WTC11 (cell line): ENCODE measurements at regions not wholly inside any gene's neighbourhood (a gene's known extent, or its start where the extent isn't known, plus 50 kb on each side); places are given as distances from the start of the nearest gene placed in this dataset.

Source experiments
- ATAC-seq: fragments of 200-7000 bp; cut with Tn5 transposase; 2 replicates; pipeline ENCODE4 v1.10.0; 2021; ENCODE audit warnings: mild to moderate bottlenecking, moderate library complexity
- CTCF ChIA-PET: fragments of 300-600 bp; sonication (Branson Sonifier 250); formaldehyde crosslinking; loops from one replicate; lab custom pipeline; 2021; ENCODE audit warnings: antibody characterized with exemption; lab: Charles Lee
- POLR2A ChIA-PET: fragments of 350-600 bp; sonication (Branson Sonifier 250); formaldehyde crosslinking; loops from one replicate; lab custom pipeline; 2021; ENCODE audit warnings: antibody characterized with exemption; lab: Charles Lee
- DNase-seq: peaks from one replicate; pipeline ENCODE4 v3.0.0; 2021; ENCODE audit warnings: low spot score
- H3K27ac Mint-ChIP-seq: 2 replicates; pipeline ENCODE4 v1.8.0; 2021; ENCODE audit warnings: mixed read lengths
- H3K27me3 Mint-ChIP-seq: 2 replicates; pipeline ENCODE4 v1.8.0; 2021; ENCODE audit warnings: low read depth, mild to moderate bottlenecking, moderate library complexity, mixed read lengths
- H3K36me3 Mint-ChIP-seq: 2 replicates; pipeline ENCODE4 v1.8.0; 2021; ENCODE audit warnings: mixed read lengths
- H3K4me1 Mint-ChIP-seq: 2 replicates; pipeline ENCODE4 v1.8.0; 2022; ENCODE audit warnings: mixed read lengths
- H3K4me3 Mint-ChIP-seq: 2 replicates; pipeline ENCODE4 v1.8.0; 2021; ENCODE audit warnings: mild to moderate bottlenecking, moderate library complexity, mixed read lengths
- H3K9me3 Mint-ChIP-seq: 2 replicates; pipeline ENCODE4 v1.8.0; 2021; ENCODE audit warnings: mixed read lengths
- AFF4 ChIP-seq: sonication (generic); formaldehyde crosslinking; IDR thresholded peaks from 2 replicates; pipeline ENCODE4 v1.8.1; 2023; ENCODE audit warnings: mild to moderate bottlenecking, missing genetic modification reagents, borderline replicate concordance
- CTCF ChIP-seq: fragments of 200-600 bp; IDR thresholded peaks from 2 replicates; pipeline ENCODE4 v1.8.0; 2022; ENCODE audit warnings: antibody characterized with exemption
- E2F5 ChIP-seq: sonication (generic); formaldehyde crosslinking; IDR thresholded peaks from 2 replicates; pipeline ENCODE4 v1.8.1; 2022; ENCODE audit warnings: mild to moderate bottlenecking, moderate library complexity, missing genetic modification reagents
- ELF4 ChIP-seq: sonication (generic); formaldehyde crosslinking; IDR thresholded peaks from 2 replicates; pipeline ENCODE4 v1.8.1; 2022; ENCODE audit warnings: low read depth, mild to moderate bottlenecking, moderate library complexity, missing genetic modification reagents
- GRHL2 ChIP-seq: fragments of 250-450 bp; sonication (Bioruptor Pico); IDR thresholded peaks from 2 replicates; pipeline ENCODE4 v1.8.0; 2022; ENCODE audit warnings: mild to moderate bottlenecking, moderate library complexity; ENCODE audit not compliant: insufficient replicate concordance, severe bottlenecking
- IRF2 ChIP-seq: sonication (generic); formaldehyde crosslinking; IDR thresholded peaks from 2 replicates; pipeline ENCODE4 v1.8.0; 2022; ENCODE audit warnings: low read depth, missing genetic modification reagents, borderline replicate concordance
- JUN ChIP-seq: sonication (generic); formaldehyde crosslinking; IDR thresholded peaks from 2 replicates; pipeline ENCODE4 v1.8.0; 2023; ENCODE audit warnings: mild to moderate bottlenecking, missing genetic modification reagents
- MYBL2 ChIP-seq: sonication (generic); formaldehyde crosslinking; IDR thresholded peaks from 2 replicates; pipeline ENCODE4 v1.8.1; 2023; ENCODE audit warnings: mild to moderate bottlenecking, moderate library complexity, missing genetic modification reagents
- NFATC4 ChIP-seq: fragments of 250-450 bp; sonication (Bioruptor Pico); IDR thresholded peaks from 2 replicates; pipeline ENCODE4 v1.9.0; 2021; ENCODE audit warnings: mild to moderate bottlenecking
- NR1H2 ChIP-seq: sonication (generic); formaldehyde crosslinking; IDR thresholded peaks from 2 replicates; pipeline ENCODE4 v1.9.0; 2021; ENCODE audit warnings: mild to moderate bottlenecking, moderate library complexity, missing genetic modification reagents
- NR3C1 ChIP-seq: sonication (generic); formaldehyde crosslinking; conservative IDR thresholded peaks from 2 replicates; pipeline ENCODE4 v1.8.1; 2023; ENCODE audit warnings: low read depth, mild to moderate bottlenecking, missing genetic modification reagents
- PRRX2 ChIP-seq: fragments of 250-450 bp; sonication (Bioruptor Pico); IDR thresholded peaks from 2 replicates; pipeline ENCODE4 v1.8.0; 2021; ENCODE audit warnings: mild to moderate bottlenecking
- RORB ChIP-seq: fragments of 250-450 bp; sonication (Bioruptor Pico); IDR thresholded peaks from 2 replicates; pipeline ENCODE4 v1.9.0; 2021; ENCODE audit warnings: mild to moderate bottlenecking
- SMAD4 ChIP-seq: sonication (generic); formaldehyde crosslinking; IDR thresholded peaks from 2 replicates; pipeline ENCODE4 v1.8.0; 2022; ENCODE audit warnings: mild to moderate bottlenecking, missing genetic modification reagents
- ZNF138 ChIP-seq: sonication (generic); formaldehyde crosslinking; conservative IDR thresholded peaks from 2 replicates; pipeline ENCODE4 v1.8.1; 2022; ENCODE audit warnings: mild to moderate bottlenecking, moderate library complexity, missing genetic modification reagents
- ZNF232 ChIP-seq: sonication (generic); formaldehyde crosslinking; IDR thresholded peaks from 2 replicates; pipeline ENCODE4 v1.8.0; 2022; ENCODE audit warnings: mild to moderate bottlenecking, missing genetic modification reagents
- ZNF317 ChIP-seq: sonication (generic); formaldehyde crosslinking; IDR thresholded peaks from 2 replicates; pipeline ENCODE4 v1.8.1; 2023; ENCODE audit warnings: low read depth, mild to moderate bottlenecking, moderate library complexity, missing genetic modification reagents, borderline replicate concordance
- TF ChIP-seq, protein P1 (sequence below): sonication (generic); formaldehyde crosslinking; conservative IDR thresholded peaks from 2 replicates; pipeline ENCODE4 v1.8.1; 2023; ENCODE audit warnings: mild to moderate bottlenecking, low read depth, missing genetic modification reagents, moderate library complexity
- TF ChIP-seq, protein P2 (sequence below): fragments of 250-450 bp; sonication (Bioruptor Pico); IDR thresholded peaks from 2 replicates; pipeline ENCODE4 v1.9.0; 2021; ENCODE audit warnings: moderate library complexity, mild to moderate bottlenecking, inconsistent platforms, borderline replicate concordance
- TF ChIP-seq, protein P3 (sequence below): sonication (generic); formaldehyde crosslinking; IDR thresholded peaks from 2 replicates; pipeline ENCODE4 v1.8.0; 2022; ENCODE audit warnings: mild to moderate bottlenecking, missing genetic modification reagents

DNA sequence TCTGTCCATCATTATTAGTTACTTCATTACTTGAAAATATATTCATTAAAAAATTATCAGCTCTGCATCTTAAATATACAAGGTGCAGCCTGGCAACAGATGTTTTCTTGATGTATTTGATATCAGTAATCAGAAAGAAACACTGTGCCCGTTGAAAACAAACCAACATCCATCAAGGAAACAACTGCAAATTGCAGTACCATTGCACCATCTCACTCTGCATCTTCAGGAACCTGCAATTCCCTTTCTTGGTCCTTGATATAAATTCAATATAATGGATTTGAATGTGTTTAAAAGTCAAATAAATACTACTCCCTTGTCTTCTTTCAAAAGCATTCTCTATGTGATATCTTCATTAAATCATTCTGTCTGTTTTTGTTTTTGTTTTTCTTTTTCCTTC, 1131.2 kb downstream of the FAM181B start (continued):
- TF ChIP-seq, protein P1, sequence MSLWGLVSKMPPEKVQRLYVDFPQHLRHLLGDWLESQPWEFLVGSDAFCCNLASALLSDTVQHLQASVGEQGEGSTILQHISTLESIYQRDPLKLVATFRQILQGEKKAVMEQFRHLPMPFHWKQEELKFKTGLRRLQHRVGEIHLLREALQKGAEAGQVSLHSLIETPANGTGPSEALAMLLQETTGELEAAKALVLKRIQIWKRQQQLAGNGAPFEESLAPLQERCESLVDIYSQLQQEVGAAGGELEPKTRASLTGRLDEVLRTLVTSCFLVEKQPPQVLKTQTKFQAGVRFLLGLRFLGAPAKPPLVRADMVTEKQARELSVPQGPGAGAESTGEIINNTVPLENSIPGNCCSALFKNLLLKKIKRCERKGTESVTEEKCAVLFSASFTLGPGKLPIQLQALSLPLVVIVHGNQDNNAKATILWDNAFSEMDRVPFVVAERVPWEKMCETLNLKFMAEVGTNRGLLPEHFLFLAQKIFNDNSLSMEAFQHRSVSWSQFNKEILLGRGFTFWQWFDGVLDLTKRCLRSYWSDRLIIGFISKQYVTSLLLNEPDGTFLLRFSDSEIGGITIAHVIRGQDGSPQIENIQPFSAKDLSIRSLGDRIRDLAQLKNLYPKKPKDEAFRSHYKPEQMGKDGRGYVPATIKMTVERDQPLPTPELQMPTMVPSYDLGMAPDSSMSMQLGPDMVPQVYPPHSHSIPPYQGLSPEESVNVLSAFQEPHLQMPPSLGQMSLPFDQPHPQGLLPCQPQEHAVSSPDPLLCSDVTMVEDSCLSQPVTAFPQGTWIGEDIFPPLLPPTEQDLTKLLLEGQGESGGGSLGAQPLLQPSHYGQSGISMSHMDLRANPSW (CRISPR knock-in tag), result no peak
- no peak for TF ChIP-seq ELF4 (CRISPR knock-in tag)
- no peak for TF ChIP-seq ZNF138

DNA sequence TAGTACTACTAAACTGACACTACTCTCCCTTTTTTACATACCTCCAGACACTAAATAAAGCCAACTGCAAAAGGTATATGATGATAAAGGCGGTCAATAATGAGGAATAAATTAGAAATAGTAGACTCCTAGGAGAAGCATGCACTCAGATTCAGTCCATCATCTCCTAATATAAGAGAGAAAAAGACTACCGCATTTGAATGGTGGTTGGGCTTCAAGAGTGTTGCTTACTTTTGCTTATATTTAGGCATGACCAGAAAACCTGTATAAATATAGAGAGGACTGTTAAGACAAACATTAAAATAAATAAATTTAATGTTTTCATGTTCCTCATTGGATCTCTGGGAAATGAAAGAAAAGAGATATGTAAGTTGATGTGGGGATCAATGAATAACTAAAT, 1137.0 kb downstream of the FAM181B start:
- H3K4me3 Mint-ChIP-seq, result no peak overlapping the region
- no peak overlapping the region for H3K27ac Mint-ChIP-seq
- POLR2A ChIA-PET, result no interaction called here
- H3K9me3 Mint-ChIP-seq, result no peaks in the 10 kb centered on the region
- no peak for ATAC-seq
- H3K36me3 Mint-ChIP-seq, result no peaks in the 10 kb centered on the region
- CTCF ChIA-PET, result no interaction called here
- no peak for TF ChIP-seq SMAD4 (CRISPR knock-in tag)
- no peak for TF ChIP-seq NFATC4 (CRISPR knock-in tag)
- TF ChIP-seq GRHL2 (CRISPR knock-in tag), result no peak
- TF ChIP-seq, protein P2, sequence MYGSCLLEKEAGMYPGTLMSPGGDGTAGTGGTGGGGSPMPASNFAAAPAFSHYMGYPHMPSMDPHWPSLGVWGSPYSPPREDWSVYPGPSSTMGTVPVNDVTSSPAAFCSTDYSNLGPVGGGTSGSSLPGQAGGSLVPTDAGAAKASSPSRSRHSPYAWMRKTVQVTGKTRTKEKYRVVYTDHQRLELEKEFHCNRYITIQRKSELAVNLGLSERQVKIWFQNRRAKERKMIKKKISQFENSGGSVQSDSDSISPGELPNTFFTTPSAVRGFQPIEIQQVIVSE (CRISPR knock-in tag), result no peak
- no peak for TF ChIP-seq MYBL2 (CRISPR knock-in tag)
- no peak for TF ChIP-seq E2F5 (CRISPR knock-in tag)
- TF ChIP-seq ZNF317, result no peak
- no peak for TF ChIP-seq AFF4 (CRISPR knock-in tag)
- no peak for TF ChIP-seq NR3C1 (CRISPR knock-in tag)
- TF ChIP-seq, all 79 proteins: peak for 0
- DNase-seq, result no peak
- Mint-ChIP-seq H3K27me3 (no peaks in the 10 kb centered on the region), H3K4me1 (no peaks in the 10 kb centered on the region)

DNA sequence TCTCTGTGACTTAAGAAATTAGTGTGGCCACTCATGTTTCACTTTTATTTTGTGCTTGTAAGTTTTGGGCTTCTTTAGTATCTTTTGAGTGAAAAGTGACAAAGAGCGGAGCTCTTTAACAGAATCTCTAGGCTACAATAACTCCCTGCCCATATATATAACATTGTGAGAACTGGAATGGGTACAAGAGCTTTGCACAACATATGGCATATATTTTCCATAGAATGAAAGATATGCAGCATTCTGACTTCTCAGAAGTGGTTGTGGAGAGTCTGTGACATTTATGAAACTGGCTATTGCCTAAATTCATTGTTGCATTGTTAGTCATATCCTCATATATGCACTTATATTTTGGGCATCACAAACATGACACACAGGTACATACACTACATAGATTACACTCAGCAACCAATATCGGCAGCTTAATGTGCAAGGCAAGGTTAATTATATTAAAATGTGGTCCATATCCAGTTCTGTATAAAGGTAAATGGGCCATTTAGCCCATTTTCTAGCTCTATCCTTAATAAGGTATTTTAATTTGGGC, 1148.2 kb downstream of the FAM181B start:
- Mint-ChIP-seq H3K9me3 (no peaks in the 10 kb centered on the region), H3K36me3 (no peaks in the 10 kb centered on the region), H3K4me3 (no peak overlapping the region), H3K27ac (no peak overlapping the region), H3K27me3 (no peaks in the 10 kb centered on the region), H3K4me1 (no peaks in the 10 kb centered on the region)
- TF ChIP-seq RORB (no peak), PRRX2 (CRISPR knock-in tag) (no peak), NR1H2 (no peak), IRF2 (no peak), JUN (CRISPR knock-in tag) (no peak), ZNF232 (CRISPR knock-in tag) (no peak), CTCF (no peak)
- TF ChIP-seq, protein P3, sequence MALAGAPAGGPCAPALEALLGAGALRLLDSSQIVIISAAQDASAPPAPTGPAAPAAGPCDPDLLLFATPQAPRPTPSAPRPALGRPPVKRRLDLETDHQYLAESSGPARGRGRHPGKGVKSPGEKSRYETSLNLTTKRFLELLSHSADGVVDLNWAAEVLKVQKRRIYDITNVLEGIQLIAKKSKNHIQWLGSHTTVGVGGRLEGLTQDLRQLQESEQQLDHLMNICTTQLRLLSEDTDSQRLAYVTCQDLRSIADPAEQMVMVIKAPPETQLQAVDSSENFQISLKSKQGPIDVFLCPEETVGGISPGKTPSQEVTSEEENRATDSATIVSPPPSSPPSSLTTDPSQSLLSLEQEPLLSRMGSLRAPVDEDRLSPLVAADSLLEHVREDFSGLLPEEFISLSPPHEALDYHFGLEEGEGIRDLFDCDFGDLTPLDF (CRISPR knock-in tag), result no peak
- DNase-seq (no peak), ATAC-seq (no peak)
- ChIA-PET CTCF (no interaction called here), POLR2A (no interaction called here)
